Activated gamma-delta T cell (primary cell): ENCODE measurements at regions not wholly inside any gene's neighbourhood (a gene's known extent, or its start where the extent isn't known, plus 50 kb on each side); places are given as distances from the start of the nearest gene placed in this dataset.
"Not testable (repeated sequence)": the region's sequence is repeated elsewhere in the genome, so short reads cannot be mapped to it uniquely, and the experiment has no call there.

Experiments
- DNase-seq: peaks from one replicate; lab custom pipeline; 2025; lab: John Stamatoyannopoulos, UW

DNA sequence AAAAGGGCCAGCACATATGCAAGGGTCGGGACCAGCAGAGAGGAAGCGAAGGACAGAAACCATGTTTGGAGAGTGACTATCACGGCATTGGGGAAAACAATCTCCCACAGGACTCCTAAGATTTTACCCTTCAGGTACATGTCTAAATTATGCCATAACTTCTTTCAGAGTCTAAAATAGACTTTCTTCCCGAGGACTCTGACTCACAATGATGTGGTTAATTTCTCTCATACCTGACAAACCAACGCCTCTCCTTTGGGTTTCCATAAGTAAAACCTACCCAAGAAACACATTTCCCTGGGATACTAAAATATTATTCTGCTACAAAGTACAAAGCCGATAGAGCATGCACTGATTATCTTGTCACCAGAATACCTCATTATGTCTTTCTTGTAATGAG is 127.8 kb upstream of the NETO1 start:
- no peak for DNase-seq

DNA sequence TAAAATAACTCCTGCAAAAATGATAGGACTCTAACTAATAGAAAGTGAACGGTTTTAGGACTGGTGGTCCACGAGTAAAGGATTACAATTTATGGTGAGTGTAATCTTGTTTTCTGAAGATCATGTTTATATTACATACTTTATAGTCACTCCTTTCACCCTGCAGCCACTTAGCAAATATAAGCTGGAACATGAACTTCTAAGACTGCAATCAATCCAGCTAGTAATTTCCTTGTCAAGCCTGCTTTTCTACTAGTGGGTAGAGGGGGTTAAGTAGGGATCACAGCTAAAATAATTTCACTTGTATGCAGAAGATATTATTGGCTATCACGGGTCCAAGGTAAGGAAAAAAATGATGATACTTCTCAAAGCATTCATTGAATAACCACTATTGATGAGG is 125.5 kb upstream of the NETO1 start:
- DNase-seq, result no peak

DNA sequence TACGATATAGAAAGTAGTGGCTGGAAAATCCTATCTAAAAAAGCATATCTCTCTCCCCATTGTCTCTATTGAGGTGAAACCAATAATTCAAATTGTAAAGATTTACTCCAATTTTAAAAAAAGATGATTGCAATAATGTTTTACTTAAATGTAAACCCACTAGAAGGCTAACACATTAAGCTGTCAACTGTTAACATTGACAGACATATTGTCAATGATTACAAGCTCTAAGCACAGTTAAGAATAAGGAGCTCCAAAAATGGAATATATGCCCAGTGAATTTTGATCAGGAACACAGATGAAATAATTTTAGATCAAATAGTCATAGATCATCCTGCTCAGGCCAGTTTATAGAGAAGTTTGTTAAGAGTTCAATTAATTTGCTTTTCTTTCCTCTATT is 123.6 kb upstream of the NETO1 start:
- DNase-seq, result no peak

DNA sequence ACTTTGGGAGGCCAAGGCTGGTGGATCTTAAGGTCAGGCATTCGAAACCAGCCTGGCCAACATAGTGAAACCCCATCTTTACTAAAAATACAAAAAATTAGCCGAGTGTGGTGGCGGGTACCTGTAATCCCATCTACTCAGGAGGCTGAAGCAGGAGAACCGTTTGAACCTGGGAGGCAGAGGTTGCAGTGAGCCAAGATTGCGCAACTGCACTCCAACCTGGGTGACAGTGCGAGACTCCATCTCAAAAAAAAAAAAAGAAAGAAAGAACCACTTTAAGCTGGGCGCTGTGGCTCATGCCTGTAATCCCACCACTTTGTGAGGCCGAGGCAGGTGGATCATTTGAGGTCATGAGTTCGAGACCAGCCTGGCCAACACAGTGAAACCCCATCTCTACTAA is 119.8 kb upstream of the NETO1 start:
- not testable (repeated sequence) for DNase-seq

DNA sequence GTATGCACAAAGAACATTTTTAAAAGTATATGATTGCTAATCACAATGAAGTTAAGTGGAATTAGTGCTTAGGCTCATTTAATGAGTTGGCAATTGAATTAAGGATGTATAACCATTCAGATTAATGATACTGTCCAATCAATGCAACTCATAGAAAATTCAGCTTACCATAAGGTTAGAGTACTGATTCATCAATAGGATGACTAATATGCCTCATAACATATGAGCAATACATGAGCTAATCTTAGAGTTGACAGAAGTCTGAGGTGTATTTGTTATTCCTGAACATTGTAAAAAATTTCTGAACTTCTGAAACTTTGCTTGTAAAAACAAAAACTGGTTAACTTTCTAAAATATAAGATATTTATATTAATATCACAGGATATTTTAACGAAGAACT is 118.3 kb upstream of the NETO1 start:
- no peak for DNase-seq

DNA sequence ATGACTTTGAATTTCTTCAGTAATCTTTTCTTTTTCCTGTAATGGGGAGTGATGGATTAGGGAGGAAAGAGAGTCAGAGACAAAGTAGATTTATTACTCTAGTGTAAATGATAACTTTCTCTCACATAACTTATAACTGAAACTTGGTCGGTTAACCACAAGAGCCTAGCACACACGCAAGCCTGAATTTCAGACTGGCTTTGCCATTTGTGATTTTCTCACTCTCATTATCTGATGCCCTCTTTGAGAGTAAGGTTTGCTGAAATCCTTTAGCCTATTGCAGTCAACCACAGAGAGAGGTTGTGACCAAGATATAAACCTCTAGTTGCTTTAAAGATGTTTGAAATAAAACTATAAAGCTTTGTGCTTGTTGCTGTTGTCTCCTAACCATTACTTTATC is 117.9 kb upstream of the NETO1 start:
- DNase-seq, result no peak

DNA sequence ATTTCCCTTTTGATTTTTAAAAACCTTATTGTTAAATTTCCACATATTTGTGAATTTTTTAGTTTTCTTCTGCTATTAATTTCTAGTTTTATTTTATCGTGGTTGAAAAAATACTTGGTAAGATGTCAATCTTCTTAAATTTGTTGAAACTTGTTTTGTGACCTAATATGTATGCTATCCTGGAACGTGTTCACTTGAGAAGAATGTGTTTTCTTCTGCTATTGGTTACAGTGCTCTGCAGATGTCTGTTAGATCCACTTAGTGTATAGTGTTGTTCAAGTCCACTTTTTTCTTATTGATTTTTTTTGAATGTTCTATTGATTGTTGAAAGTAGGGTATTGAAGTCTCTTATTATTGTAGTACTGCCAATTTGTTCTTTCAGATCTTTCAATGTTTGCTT is 116.5 kb upstream of the NETO1 start:
- no peak for DNase-seq

DNA sequence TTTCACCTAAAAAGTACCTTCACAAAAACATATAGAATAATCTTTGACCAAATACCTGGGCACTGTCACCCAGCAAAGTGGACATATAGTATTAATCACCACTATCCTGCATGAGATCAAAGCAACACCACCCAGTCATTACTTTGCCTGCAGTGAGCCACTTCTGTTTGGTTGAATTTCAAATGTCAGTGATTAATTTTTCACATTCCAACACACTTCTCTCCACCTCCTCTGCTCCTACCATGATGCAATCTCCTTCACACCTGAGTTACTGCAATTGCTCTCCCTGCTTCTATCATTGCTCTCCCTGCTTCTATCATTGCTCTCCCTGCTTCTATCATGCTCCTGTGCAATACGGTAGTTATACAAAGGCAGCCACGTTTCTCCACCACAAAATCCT is 106.1 kb upstream of the NETO1 start:
- DNase-seq, result no peak

DNA sequence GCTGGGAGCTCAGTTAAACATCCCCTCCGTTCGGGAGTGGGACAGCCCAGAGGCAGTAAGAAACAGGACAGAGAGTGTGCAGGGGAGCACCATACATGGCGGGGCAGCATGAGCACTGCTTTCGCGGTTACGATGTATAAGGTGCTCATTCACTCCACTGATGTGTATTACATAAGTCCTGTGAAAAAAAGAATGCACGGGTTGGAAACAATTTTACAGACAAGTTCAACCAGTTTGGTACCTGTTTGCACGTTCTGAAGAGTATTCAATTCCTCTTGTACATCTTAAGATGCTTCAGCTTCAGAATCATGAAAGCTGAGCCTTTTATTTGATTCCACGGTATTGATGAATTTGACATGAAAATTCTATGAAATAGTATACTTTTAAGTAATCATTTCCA is 97.8 kb upstream of the NETO1 start:
- DNase-seq, result no peak

DNA sequence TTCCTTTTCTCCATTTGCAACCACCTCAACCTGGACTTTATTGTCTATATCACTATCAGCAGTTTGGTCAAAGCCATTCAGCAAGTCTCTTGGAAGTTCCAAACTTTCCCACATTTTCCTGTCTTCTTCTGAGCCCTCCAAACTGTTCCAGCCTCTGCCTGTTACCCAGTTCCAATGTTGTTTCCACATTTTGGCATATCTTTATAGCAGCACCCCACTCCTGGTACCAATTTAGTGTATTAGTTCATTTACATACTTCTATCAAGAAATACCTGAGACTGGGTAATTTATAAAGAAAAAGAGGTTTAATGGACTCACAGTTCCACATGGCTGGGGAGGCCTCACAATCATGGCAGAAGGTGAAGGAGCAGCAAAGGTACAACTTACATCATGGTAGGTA is 90.4 kb upstream of the NETO1 start:
- not testable (repeated sequence) for DNase-seq

DNA sequence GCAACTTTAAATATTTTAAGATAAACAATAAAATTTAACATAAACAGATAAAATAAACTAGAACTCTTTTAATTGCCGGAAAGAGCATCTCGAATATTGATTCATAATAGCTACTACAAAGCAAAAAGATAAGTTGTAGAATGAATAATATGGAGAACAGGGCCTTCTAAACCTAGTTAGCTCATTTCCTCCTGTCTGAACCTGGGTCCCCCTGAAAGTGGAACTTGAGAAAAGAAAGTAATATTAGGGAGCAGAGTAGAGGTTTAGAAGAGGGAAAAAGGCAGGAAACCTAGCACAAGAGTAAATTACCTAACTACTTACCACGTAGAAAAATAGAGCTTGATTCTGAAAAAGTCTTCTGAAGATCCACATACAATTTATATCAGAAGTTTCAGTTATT is 80.7 kb upstream of the NETO1 start:
- no peak for DNase-seq

DNA sequence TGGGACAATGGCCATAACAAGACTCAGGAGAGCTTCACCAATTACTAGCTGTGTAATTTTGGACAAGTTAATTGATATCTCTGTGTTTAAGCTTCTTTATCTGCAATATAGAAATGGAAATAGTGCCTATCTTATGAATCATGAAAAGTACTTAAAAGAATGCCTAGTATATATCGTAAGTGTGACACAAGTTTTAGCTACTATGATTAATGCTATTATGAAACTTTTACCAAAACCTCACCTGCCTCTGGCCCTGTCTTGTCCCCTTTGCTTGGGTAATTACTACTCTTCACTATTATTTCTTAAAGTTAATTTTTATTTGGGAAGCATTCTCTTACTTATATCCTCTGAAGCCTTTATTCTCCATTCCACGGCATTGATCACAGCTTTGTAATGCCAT is 75.0 kb upstream of the NETO1 start:
- no peak for DNase-seq

DNA sequence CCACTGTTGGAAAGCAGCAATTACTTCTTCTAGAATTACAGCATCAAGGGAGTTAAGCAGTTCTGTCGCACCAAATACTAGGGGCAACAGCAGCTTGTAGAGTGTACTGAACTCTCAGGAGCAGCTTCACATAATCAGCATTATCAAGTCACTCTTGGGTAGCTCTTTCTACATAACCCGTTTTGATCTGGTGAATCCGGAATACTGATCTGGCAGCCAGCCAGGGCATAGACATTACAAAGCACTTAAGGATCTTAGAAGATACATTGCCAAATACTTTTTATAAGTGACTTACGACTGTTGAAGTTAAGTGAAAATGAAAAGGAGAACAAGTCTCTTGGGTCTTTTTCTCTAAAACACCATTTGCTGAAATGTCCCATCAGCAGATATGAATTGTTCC is 73.2 kb upstream of the NETO1 start:
- DNase-seq, result no peak

DNA sequence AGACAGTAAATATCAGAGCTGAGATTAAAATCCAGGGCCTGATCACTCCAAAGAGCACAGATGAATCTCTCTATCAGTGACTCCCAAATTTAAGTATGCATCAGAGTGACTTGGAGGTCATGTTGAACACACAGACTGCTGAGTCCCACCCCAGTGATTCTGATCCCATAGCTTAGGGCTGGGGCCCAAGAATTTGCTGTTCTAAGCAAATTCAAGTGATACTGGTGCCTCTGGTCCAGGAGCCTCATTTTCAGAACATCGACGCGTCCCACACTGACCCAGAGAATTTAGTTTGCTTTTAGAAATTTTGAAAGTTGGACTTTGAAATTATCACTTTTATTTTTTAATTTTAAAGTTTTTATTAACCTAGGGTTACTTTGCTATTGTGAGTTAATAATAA is 72.7 kb upstream of the NETO1 start:
- no peak for DNase-seq

DNA sequence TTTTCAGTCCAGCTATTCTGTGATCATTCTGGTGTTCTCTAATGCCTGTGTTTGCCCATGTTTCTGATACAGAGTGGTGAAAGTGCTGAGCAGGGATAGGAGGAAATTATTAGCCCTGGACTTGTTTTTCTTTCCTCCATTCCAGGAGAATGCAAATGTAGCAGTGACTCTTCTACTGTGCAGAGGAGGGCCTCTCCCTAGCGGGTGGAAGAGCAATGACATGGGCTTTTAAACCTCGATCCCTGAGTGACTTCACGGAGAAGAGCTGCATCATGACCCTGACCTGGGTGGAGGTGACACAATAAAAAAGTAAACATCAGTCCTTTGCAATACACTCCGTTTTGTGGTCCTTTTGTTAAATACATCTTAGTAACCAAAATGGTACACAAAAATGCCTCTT is 68.0 kb upstream of the NETO1 start:
- no peak for DNase-seq

DNA sequence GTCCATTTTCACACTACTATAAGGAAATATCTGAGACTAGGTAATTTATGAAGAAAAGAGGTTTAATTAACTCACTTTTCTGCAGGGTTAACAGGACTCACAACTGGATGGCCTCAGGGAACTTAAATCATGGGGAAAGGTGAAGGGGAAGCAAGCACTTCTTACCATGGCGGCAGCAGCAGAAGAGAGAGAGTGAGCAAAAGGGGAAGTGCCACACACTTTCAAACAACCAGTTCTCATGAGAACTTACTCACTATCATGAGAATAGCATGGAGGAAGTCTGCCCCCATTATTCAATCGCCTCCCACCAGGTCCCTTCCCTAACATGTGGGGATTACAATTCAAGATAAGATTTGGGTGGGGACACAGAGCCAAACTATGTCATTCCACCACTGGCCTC is 55.1 kb upstream of the NETO1 start:
- DNase-seq, result no peak
